Astrocyte (in vitro differentiated cells and primary cell): ENCODE measurements at regions not wholly inside any gene's neighbourhood (a gene's known extent, or its start where the extent isn't known, plus 50 kb on each side); places are given as distances from the start of the nearest gene placed in this dataset.
A peak's percentile ranks its signal among the peaks of the same experiment; 100 is the strongest.

Experiments
- DNase-seq: peaks from one replicate; pipeline ENCODE4 v3.0.0-alpha.2; 2010; ENCODE audit warnings: low read depth
- FAIRE-seq: peaks from 2 replicates; lab custom pipeline; 2011; peaks lifted over from hg19 to GRCh38; lab: Jason Lieb, UNC
- H2AFZ ChIP-seq: 2 replicates; pipeline ENCODE4 v1.6.0; 2012; ENCODE audit warnings: low read depth, low read length, inconsistent platforms
- H3K27ac ChIP-seq: 2 replicates; pipeline ENCODE4 v1.5.1; 2011; ENCODE audit warnings: low read depth, low read length, inconsistent platforms
- H3K27me3 ChIP-seq: 2 replicates; pipeline ENCODE4 v1.6.0; 2011; ENCODE audit warnings: low read length, inconsistent platforms; ENCODE audit not compliant: insufficient read depth
- H3K36me3 ChIP-seq: 2 replicates; pipeline ENCODE4 v1.5.1; 2011; ENCODE audit warnings: low read length, inconsistent platforms; ENCODE audit not compliant: insufficient read depth
- H3K4me1 ChIP-seq: 2 replicates; pipeline ENCODE4 v1.5.1; 2011; ENCODE audit warnings: low read length, inconsistent platforms; ENCODE audit not compliant: insufficient read depth
- H3K4me2 ChIP-seq: 2 replicates; pipeline ENCODE4 v1.6.0; 2012; ENCODE audit warnings: low read length, inconsistent platforms
- H3K4me3 ChIP-seq: 2 replicates; pipeline ENCODE4 v1.5.1; 2011; ENCODE audit warnings: low read depth, mild to moderate bottlenecking, low read length, inconsistent platforms; ENCODE audit not compliant: insufficient read depth
- H3K79me2 ChIP-seq: 2 replicates; pipeline ENCODE4 v1.6.0; 2012; ENCODE audit warnings: mild to moderate bottlenecking, low read length, inconsistent platforms; ENCODE audit not compliant: insufficient read depth
- H3K9ac ChIP-seq: 2 replicates; pipeline ENCODE4 v1.6.0; 2012; ENCODE audit warnings: mild to moderate bottlenecking, low read length, inconsistent platforms
- H3K9me3 ChIP-seq: 2 replicates; pipeline ENCODE4 v1.5.1; 2012; ENCODE audit warnings: low read depth, mild to moderate bottlenecking, low read length, inconsistent platforms; ENCODE audit not compliant: insufficient read depth
- H4K20me1 ChIP-seq: 2 replicates; pipeline ENCODE4 v1.6.0; 2012; ENCODE audit warnings: low read length, inconsistent platforms; ENCODE audit not compliant: insufficient read depth
- H3K27ac Mint-ChIP-seq: one replicate; pipeline ENCODE4 v1.8.0; 2021; ENCODE audit warnings: mild to moderate bottlenecking, mixed read lengths; ENCODE audit not compliant: unreplicated experiment
- H3K27me3 Mint-ChIP-seq: one replicate; pipeline ENCODE4 v1.8.0; 2021; ENCODE audit warnings: low read depth, mixed read lengths; ENCODE audit not compliant: unreplicated experiment
- H3K36me3 Mint-ChIP-seq: one replicate; pipeline ENCODE4 v1.8.0; 2021; ENCODE audit warnings: low read depth, mixed read lengths; ENCODE audit not compliant: unreplicated experiment
- H3K4me1 Mint-ChIP-seq: one replicate; pipeline ENCODE4 v1.8.0; 2021; ENCODE audit warnings: low read depth, mixed read lengths; ENCODE audit not compliant: unreplicated experiment
- H3K4me3 Mint-ChIP-seq: one replicate; pipeline ENCODE4 v1.8.0; 2021; ENCODE audit warnings: mild to moderate bottlenecking, moderate library complexity, mixed read lengths; ENCODE audit not compliant: unreplicated experiment
- H3K9me3 Mint-ChIP-seq: one replicate; pipeline ENCODE4 v1.8.0; 2021; ENCODE audit warnings: mild to moderate bottlenecking, mixed read lengths; ENCODE audit not compliant: unreplicated experiment
- EZH2 ChIP-seq: IDR thresholded peaks from 2 replicates; pipeline ENCODE4 v1.6.1; 2012; ENCODE audit warnings: mild to moderate bottlenecking, low read length, inconsistent platforms; ENCODE audit not compliant: insufficient read depth
- TF ChIP-seq, protein P1 (sequence below): IDR thresholded peaks from 2 replicates; pipeline ENCODE4 v1.5.1; 2011; ENCODE audit warnings: low read depth, mild to moderate bottlenecking, inconsistent platforms, low read length, moderate library complexity; ENCODE audit not compliant: insufficient read depth

DNA sequence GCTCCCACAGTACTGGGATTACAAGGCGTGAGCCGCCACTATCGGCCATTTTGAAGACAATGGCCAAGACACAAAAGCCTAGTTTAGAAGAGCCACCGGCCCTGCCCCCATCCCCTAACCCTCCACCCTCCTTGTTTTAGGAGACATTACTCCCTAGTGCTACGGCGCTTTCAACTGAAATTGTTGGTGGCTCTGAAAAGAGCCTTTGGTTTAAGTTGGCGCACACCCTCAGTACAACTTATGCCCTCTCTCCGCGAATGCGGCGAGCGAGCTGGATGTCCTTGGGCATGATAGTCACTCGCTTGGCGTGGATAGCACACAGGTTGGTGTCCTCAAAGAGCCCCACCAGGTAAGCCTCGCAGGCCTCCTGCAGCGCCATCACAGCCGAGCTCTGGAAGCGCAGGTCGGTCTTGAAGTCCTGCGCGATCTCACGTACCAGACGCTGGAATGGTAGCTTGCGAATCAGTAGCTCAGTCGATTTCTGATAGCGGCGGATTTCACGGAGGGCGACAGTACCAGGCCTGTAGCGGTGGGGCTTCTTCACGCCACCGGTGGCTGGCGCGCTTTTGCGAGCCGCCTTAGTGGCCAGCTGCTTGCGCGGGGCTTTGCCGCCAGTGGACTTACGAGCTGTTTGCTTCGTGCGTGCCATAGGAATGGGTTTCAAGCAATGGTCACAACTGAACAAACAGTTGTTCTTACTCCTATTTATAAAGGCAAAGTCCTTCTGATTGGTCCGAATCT is 114.9 kb upstream of the BTN3A2 start:
- no peaks in the 10 kb centered on the region for H3K27me3 ChIP-seq
- H3K36me3 ChIP-seq = no peaks in the 10 kb centered on the region
- Mint-ChIP-seq H3K9me3 (no peaks in the 10 kb centered on the region), H3K27ac (peak overlapping the region; percentile 92), H3K27me3 (no peaks in the 10 kb centered on the region), H3K4me3 (peak overlapping the region; percentile 93), H3K36me3 (no peaks in the 10 kb centered on the region), H3K4me1 (peaks cover 7% of the 10 kb centered on the region)
- no peaks in the 10 kb centered on the region for H3K9me3 ChIP-seq
- H3K4me1 ChIP-seq = peaks cover 3% of the 10 kb centered on the region
- peaks cover 4% of the 10 kb centered on the region for H3K79me2 ChIP-seq
- peak overlapping the region; percentile 85 for H2AFZ ChIP-seq
- peak overlapping the region; percentile 94 for H3K4me2 ChIP-seq
- no peaks in the 10 kb centered on the region for H4K20me1 ChIP-seq
- peak overlapping the region; percentile 85 for H3K4me3 ChIP-seq
- TF ChIP-seq EZH2 = no peak
- TF ChIP-seq, protein P1, sequence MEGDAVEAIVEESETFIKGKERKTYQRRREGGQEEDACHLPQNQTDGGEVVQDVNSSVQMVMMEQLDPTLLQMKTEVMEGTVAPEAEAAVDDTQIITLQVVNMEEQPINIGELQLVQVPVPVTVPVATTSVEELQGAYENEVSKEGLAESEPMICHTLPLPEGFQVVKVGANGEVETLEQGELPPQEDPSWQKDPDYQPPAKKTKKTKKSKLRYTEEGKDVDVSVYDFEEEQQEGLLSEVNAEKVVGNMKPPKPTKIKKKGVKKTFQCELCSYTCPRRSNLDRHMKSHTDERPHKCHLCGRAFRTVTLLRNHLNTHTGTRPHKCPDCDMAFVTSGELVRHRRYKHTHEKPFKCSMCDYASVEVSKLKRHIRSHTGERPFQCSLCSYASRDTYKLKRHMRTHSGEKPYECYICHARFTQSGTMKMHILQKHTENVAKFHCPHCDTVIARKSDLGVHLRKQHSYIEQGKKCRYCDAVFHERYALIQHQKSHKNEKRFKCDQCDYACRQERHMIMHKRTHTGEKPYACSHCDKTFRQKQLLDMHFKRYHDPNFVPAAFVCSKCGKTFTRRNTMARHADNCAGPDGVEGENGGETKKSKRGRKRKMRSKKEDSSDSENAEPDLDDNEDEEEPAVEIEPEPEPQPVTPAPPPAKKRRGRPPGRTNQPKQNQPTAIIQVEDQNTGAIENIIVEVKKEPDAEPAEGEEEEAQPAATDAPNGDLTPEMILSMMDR = peak; percentile 33
- H3K9ac ChIP-seq = peak overlapping the region; percentile 88
- peak; percentile 74 for DNase-seq
- no peak for FAIRE-seq
- peak overlapping the region; percentile 84 for H3K27ac ChIP-seq

GRCh38 chr6:26250698-26251044 is 114.3 kb upstream of the BTN3A2 start:
- Histone ChIP-seq H3K79me2 (peaks cover 4% of the 10 kb centered on the region), H3K27ac (peak overlapping the region; percentile 84), H3K4me2 (peak overlapping the region; percentile 94), H3K4me3 (peak overlapping the region; percentile 85), H3K9me3 (no peaks in the 10 kb centered on the region), H3K4me1 (peaks cover 3% of the 10 kb centered on the region), H3K9ac (peak overlapping the region; percentile 88), H2AFZ (peak overlapping the region; percentile 85), H3K36me3 (no peaks in the 10 kb centered on the region), H4K20me1 (no peaks in the 10 kb centered on the region), H3K27me3 (no peaks in the 10 kb centered on the region)
- H3K9me3 Mint-ChIP-seq = no peaks in the 10 kb centered on the region
- H3K27me3 Mint-ChIP-seq = no peaks in the 10 kb centered on the region
- peaks cover 7% of the 10 kb centered on the region for H3K4me1 Mint-ChIP-seq
- peak overlapping the region; percentile 93 for H3K4me3 Mint-ChIP-seq
- no peaks in the 10 kb centered on the region for H3K36me3 Mint-ChIP-seq
- no peak for FAIRE-seq
- TF ChIP-seq, protein P1 = no peak
- no peak for TF ChIP-seq EZH2
- no peak for DNase-seq
- peak overlapping the region; percentile 92 for H3K27ac Mint-ChIP-seq
